HG02623 (cell line): ENCODE measurements at regions not wholly inside any gene's neighbourhood (a gene's known extent, or its start where the extent isn't known, plus 50 kb on each side); places are given as distances from the start of the nearest gene placed in this dataset.
"Not testable (repeated sequence)": the region's sequence is repeated elsewhere in the genome, so short reads cannot be mapped to it uniquely, and the experiment has no call there.

Experiments
- ATAC-seq: cut with Tn5 transposase; IDR thresholded peaks from one replicate; pipeline ENCODE4 v1.9.1; 2021; ENCODE audit warnings: moderate library complexity; ENCODE audit not compliant: unreplicated experiment

DNA sequence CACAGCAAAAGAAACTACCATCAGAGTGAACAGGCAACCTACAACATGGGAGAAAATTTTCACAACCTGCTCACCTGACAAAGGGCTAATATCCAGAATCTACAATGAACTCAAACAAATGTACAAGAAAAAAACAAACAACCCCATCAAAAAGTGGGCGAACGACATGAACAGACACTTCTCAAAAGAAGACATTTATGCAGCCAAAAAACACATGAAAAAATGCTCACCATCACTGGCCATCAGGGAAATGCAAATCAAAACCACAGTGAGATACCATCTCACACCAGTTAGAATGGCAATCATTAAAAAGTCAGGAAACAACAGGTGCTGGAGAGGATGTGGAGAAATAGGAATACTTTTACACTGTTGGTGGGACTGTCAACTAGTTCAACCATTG is 207.8 kb downstream of the USP6NL start:
- not testable (repeated sequence) for ATAC-seq

DNA sequence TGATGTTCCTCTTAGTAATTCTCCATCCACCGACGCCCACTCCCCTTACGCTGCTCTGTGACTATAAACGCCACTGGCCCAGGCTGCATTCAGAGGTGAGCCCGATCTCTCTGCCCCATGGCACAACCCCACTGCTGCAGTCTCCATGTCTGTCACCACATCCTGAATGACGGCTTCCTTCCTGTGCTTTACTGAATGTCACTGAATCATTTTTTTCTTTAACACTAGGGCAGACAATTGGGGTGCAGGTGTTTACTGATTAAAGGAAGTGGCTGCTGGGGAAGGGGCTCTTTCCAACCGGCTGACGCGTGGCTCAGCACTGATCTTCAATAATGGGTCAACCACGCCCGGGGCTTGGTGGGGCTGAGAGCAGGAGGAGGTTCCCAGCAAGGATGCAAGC is 208.3 kb downstream of the USP6NL start:
- ATAC-seq, result peak; percentile 50

DNA sequence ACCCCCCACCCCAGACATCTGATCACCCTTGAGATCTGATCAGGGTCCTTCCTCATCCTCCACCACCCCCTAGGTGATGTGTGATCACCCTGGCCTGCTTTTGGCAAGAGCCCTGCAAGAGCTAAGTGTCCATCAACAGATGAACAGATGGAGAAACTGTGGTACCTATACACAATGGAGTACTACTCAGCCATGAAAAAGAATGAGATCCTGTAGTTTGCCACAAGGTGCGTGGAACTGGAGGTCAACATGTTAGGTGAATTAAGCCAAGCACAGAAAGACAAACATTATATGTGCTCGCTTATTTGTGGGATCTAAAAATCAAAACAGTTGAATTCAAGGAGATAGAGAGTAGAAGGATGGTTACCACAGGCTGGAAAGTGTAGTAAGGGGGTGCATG is 209.1 kb downstream of the USP6NL start:
- no peak for ATAC-seq

DNA sequence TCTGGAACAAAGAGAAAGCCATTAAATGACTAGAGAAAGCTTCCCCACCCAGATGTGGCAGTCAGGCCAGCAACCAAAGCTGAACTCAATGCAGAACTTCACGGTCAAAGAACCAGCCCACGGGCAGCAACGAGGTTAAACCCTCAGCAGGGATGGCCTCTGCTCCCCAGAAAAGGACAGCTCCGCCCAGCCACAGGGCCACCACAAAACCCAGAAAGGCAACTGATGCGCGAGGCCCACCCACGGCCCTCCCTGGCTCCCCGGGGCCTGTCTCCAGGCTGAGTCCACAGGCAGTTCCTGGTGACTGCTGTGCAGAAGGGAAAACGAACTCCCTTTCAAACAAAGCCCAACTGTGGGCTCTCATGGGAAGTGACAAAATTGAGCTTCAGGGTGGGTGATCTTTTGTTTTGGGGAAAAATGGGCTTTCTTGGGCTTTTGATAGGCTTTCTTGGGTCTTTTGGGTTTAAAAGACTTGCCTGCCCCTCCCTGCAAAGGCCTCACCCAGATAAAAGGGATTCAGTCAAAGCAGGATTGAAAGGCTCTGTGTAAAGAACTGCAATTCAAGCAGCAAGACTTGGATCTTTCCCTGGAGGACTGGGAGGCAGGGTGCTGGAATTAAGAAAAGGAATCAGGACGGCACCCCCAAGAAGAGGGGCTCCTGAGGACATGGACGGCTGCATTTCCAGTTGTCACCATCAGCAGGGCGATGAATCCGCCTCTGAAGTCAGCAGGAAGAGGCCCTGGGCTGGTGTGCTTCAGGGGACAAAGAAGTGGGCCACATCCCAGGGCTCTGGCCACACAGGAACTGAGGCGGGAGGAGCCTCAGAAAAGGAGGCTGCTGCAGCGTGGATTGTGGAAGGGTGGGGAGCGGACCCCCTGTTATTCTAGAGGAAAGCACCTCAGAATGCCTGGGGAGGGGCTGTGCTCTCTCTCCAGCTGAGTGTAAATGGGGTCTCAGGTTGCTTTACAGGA is 209.9 kb downstream of the USP6NL start:
- no peak for ATAC-seq

DNA sequence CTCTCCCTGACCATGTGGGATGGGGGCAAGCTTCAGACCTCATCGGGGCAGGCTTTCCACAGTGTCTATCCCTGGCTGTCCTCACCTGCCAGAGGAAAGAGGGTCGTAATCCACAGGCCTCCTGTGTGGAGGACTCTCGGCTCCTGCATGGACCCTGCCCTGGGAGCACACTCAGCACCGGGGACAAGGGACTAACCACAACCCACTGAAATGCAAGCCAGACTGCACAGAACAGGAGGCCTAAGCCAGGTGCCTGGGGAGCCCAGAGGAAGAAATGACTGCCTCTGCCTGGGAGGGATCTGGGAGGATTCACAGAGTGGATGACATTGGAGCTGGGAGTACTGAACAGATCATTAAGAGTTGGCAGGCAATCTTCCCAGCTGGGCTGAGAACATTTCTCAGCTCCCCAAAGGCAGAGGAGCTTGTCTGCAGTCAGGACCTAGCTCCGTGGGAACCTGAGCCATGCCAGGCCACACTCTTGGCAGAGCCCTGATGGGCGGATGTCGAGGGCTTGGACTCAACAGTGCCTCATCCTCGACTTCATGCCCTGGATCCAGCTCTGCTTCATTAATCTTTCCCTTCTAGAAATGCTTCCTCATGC is 213.4 kb downstream of the USP6NL start:
- no peak for ATAC-seq

DNA sequence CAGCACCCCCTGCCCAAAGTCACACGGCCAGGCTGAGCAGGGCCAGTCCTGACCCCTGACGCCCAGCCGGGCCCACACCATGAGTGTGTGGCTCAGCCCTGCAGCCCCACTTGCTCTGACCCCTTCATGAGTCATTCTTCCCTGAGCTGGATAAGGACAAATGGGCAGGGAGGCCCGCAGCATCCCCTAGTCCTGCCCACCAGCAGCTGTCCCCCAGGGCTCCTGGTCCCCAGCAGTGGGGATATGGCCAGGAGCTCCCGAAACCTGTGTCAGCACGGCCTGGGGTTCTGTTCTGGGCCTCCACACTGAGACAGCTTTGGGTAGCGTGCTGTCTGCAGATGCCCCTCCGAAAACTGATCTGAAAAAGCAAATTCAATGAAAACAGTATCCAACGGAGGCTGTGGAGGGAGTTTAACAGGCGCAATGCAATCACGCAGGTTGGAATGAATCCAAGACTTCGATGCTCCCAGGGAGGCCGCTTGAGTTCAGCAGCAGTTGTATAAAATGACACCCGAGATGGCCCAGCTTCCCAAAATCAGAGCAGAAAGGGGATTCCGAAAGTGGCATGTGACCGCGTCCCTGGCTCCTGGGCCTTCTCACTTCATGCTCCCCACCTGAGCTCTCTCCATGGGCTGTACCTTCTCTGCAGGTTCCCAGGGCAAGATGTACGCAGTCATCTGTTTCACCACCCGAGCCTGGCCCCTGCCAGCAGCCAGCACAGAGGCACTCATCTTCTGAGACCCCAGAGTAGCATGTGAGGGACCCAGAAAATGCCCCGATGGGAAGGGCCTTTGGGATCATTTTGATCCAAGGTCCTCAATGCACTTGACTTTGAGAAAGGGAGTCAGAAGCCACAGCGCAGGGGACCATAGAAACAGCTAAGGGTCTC is 214.1 kb downstream of the USP6NL start:
- ATAC-seq, result no peak

DNA sequence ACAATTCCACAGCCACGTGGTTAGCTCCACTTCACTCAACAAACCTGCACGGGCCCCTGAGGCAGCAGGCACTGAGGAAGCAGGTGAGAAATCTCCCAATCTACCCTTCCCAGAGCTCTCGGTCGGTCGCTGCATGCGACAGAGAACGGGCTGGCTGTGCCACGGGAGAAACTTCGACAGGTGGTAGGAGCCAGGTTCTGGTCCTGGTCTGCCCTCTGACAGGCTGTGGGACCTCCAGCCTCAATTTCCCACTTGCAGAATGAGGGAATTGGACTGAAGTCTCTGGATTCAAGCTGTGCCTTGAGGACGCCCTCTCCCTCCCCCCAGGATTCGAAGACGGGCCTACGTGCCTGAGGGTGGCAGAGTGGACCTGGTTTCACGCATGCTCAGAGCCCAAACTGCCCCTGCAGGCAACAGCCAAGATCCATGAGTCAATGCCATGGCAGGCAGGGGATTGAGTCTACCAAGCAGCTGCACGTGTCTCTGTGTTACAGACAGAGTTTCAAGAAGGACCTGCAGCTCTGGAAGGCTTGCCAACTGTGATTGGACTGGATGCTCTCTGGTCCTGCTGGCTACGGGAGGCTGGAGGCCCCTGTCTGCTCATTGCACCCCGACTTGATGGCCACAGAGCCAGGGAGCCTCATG is 215.0 kb downstream of the USP6NL start:
- ATAC-seq, result no peak

DNA sequence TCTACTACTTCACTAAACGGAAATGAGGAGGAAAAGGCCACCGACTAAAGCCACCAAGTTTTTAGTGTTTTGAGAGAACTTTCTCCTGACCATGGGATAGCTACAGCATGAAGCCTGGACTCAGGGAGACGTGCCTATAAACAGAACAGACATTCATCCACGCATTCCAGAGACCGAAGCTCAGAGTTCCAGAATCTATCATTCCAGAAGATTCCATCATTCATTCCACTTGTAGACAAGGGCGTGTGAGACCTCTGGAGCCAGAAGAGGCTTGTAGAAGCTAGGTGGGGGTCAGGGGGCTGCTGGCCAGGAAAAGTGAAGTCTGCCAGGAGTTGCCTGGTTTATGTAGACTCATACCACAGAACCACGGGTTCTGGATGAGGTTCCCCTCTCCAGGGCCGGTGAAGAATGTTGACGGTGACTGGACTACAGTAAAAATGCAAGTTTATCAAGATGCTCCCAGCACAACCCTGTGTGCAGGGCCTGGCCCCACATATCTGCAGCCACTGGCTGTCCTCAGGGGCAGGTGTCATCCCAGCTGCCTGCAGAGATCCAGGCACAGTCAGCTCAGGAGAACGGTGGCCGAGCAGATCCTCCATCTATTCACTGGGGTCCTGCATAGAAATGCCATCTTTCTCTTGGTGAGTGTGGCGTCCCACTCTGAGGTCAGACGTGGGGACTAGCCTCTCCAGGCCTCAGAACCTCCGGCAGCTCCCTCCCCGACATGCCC is 215.7 kb downstream of the USP6NL start:
- ATAC-seq, result no peak

DNA sequence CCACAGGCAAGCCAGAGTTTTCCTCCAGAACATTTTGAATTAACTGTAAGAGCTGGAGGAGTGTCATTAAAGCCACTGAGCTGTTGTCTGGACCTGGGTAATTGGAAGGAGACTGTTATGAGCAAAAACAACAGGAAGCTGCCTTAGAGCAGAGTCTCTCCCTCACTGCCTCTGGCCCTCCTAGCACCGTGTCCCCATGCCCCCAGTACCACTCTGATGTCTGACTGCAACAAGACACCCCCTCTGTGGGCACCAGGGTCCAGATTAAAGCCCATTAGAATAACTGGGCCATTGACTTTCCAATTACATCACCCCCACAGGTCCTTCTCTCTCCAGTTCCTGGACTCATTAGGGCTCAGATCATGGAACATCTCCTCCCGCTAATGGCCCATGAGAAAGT is 216.3 kb downstream of the USP6NL start:
- no peak for ATAC-seq

DNA sequence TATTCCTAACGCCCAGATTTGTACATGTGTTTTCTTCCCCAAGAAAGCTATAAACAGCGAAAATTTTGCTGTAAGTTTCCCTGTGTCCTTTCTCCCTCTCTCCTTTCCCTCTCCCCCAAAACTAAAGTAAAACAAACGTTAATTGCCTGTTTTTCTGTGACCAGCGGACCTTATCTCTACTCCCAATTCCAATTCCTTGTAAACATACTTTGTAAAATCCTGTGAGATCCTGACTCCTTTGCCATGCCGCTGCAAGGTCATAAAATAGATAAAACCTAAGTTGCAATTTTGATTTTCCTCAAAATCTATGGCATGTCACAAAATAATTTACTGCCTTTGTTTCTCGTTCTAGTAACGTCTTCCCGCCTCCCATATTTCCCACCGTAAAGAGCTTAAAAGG is 217.6 kb downstream of the USP6NL start:
- ATAC-seq, result no peak

DNA sequence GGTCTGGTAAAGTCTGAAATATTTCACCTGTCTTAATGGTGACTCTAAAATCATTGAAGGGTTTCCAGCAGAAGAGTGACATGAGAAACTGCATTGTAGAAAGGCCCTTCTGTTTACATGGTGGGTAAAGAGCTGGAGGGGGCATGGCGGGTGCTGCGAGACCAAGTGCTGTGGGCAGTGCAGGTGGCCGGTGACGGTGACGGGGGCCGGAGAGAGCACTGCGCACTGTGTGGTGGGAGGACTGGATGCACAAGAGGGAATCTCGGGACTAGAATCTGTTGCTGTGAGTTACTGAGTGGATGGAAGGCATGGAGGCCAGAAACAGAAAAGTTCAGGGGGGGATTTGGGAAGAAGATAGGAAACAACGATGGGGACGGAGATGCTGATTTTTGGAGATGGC is 218.7 kb downstream of the USP6NL start:
- ATAC-seq, result no peak

DNA sequence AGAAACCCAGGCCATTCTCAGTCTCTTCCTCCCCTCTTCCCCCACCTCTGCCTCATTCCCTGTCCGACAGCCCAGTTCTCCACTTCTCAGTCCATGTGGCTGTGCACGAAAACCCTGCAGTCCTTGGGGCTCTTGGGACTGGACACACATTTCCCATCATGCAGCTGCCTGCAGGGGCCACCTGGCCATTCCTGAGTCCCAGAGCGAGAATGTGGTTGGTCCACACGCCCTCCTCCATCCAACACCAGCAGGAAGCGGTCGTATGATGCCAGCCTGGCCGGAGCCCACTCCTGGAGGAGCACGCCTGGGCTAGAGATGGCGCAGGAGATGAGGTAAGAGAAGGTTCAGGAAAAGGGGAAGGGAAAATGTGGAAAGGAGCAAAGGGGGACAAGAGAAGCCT is 222.5 kb downstream of the USP6NL start:
- no peak for ATAC-seq

DNA sequence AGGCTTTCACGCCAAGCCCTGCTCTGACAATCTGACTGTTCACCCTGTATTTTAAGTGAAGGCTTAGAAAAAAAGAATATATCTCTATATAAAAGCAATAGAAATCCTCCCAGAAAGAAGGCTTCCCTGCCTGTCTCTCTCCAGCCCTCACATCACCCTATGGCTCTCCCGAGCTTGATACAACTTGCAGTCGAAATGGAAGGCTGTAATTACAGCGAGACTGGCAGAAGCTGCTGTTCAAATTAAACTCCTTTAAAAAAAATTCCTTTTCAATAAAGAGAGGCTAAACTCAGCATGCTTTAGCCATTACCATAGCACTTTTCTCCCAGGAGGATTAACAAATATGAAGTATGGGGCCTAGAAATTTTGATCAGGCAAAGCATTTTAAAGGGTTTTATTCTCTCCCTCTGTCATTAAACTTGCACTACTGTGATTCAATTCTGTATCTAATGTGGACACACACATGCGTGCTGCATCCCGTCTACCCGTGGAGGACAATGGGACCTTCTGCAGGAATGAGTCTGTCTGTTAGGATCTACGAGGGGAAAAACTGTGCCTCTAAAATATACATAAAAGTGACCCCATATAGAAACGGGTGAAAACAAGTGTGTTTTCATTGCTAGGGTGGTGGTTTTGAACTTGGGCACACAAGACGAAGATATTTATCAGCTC is 223.8 kb downstream of the USP6NL start:
- no peak for ATAC-seq

DNA sequence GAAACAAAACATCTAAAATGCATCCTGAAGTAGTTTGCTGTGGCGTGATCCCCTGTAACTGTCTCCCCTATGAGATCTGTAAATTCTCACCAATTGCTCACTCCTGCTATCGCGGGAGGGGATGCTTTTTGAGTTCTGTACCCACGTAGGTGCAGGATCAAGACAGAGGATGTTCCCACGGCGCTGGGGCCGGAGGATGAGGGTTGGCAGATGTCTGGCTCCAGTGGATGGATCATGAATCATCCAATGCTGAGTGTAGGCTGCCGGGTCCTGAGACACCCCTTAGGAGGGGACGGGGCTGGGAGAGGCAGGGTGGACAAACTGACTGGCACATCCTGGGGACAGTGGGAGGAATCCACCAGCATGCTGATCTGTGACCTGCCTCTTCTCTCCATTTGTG is 224.4 kb downstream of the USP6NL start:
- ATAC-seq, result no peak
